ENCODE measurements at regions not wholly inside any gene's neighbourhood (a gene's known extent, or its start where the extent isn't known, plus 50 kb on each side); places are given as distances from the start of the nearest gene placed in this dataset.
"Not testable (repeated sequence)": the region's sequence is repeated elsewhere in the genome, so short reads cannot be mapped to it uniquely, and the experiment has no call there.

GRCh38 chr11:121983901-121984300, 132.1 kb downstream of the BLID start:
- BruUV-seq (replicated peaks): no TSS peak
- peaks cover 19% of the 10 kb centered on the region for H3K27me3 Mint-ChIP-seq (ENCODE audit: unreplicated experiment)
- intact Hi-C loops (cut with micrococcal nuclease; ENCODE audit: unreplicated experiment): no loop called here
- DNase-seq: no peak
- peaks cover 6% of the 10 kb centered on the region for H3K9me3 Mint-ChIP-seq (ENCODE audit: low read depth, unreplicated experiment)
- CTCF ChIA-PET: interaction anchor here (0.7 kb wide), 1 partner anchor 938 kb away, joined by 3 read pairs; no protein-coding TSS in a partner anchor
- no peaks in the 10 kb centered on the region for H3K4me1 Mint-ChIP-seq (ENCODE audit: low read depth, unreplicated experiment)
- H3K27ac Mint-ChIP-seq (ENCODE audit: unreplicated experiment): no peak overlapping the region
- H3K36me3 Mint-ChIP-seq (ENCODE audit: insufficient read depth, unreplicated experiment): no peaks in the 10 kb centered on the region
- no peak overlapping the region for H3K4me3 Mint-ChIP-seq (ENCODE audit: low read depth, unreplicated experiment)
- TF ChIP-seq CTCF (IDR thresholded peaks at IDR 0.05; ENCODE audit: unreplicated experiment): no peak

DNA sequence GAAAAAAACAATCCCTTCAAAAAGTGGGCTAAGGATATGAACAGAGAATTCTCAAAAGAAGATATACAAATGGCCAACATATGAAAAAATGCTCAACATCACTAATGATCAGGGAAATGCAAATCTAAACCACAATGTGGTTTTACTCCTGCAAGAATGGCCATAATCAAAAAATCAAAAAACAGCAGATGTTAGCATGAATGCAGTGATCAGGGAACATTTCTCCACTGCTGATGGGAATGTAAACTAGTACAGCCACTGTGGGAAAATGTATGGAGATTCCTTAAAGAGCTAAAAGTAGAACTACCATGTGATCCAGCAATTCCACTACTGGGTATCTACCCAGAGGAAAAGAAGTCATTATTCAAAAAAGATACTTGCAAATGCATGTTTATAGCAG, 138.1 kb downstream of the BLID start:
- H3K36me3 Mint-ChIP-seq (ENCODE audit: insufficient read depth, unreplicated experiment); H3K4me1 Mint-ChIP-seq (ENCODE audit: low read depth, unreplicated experiment); DNase-seq; H3K9me3 Mint-ChIP-seq (ENCODE audit: low read depth, unreplicated experiment); H3K27ac Mint-ChIP-seq (ENCODE audit: unreplicated experiment); intact Hi-C loops (cut with micrococcal nuclease; ENCODE audit: unreplicated experiment); BruUV-seq (replicated peaks); CTCF ChIA-PET; H3K27me3 Mint-ChIP-seq (ENCODE audit: unreplicated experiment); H3K4me3 Mint-ChIP-seq (ENCODE audit: low read depth, unreplicated experiment): not testable (repeated sequence)

DNA sequence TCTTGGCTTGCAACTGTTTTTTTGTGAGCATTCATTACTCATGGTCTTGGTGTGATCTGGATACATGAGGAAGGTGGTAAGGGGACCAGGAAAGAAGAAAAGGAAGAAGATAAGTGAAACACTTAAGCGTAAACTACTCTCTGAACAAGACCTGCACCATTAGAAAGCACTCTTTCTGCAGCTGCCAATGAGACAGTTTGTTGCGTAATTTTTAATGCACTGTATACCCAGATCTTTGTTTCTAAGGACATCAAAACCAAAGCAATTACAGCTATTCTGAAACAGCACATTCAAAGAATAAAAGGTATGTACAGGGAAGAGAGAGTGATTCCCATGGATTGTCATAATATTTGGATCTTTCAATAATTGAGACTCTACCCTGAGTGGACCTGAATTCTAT, 147.4 kb downstream of the BLID start:
- CTCF ChIA-PET: no interaction called here
- H3K4me3 Mint-ChIP-seq (ENCODE audit: low read depth, unreplicated experiment): no peak overlapping the region
- H3K9me3 Mint-ChIP-seq (ENCODE audit: low read depth, unreplicated experiment): peaks cover 4% of the 10 kb centered on the region
- no TSS peak for BruUV-seq (replicated peaks)
- H3K4me1 Mint-ChIP-seq (ENCODE audit: low read depth, unreplicated experiment): no peaks in the 10 kb centered on the region
- intact Hi-C loops (cut with micrococcal nuclease; ENCODE audit: unreplicated experiment): loop anchor here (10.0 kb wide), 1 partner anchor 314 kb away; no protein-coding TSS in a partner anchor
- TF ChIP-seq CTCF (IDR thresholded peaks at IDR 0.05; ENCODE audit: unreplicated experiment): no peak
- no peaks in the 10 kb centered on the region for H3K27me3 Mint-ChIP-seq (ENCODE audit: unreplicated experiment)
- no peaks in the 10 kb centered on the region for H3K36me3 Mint-ChIP-seq (ENCODE audit: insufficient read depth, unreplicated experiment)
- DNase-seq: no peak
- no peak overlapping the region for H3K27ac Mint-ChIP-seq (ENCODE audit: unreplicated experiment)

- no peak for DNase-seq
- H3K36me3 Mint-ChIP-seq (ENCODE audit: insufficient read depth, unreplicated experiment): no peaks in the 10 kb centered on the region
- intact Hi-C loops (cut with micrococcal nuclease; ENCODE audit: unreplicated experiment): loop anchor here (10.0 kb wide), 1 partner anchor 312 kb away; no protein-coding TSS in a partner anchor
- H3K27me3 Mint-ChIP-seq (ENCODE audit: unreplicated experiment): peaks cover 5% of the 10 kb centered on the region
- BruUV-seq (replicated peaks): no TSS peak
- H3K4me1 Mint-ChIP-seq (ENCODE audit: low read depth, unreplicated experiment): no peaks in the 10 kb centered on the region
- no peaks in the 10 kb centered on the region for H3K9me3 Mint-ChIP-seq (ENCODE audit: low read depth, unreplicated experiment)
- no peak overlapping the region for H3K4me3 Mint-ChIP-seq (ENCODE audit: low read depth, unreplicated experiment)
- no peak overlapping the region for H3K27ac Mint-ChIP-seq (ENCODE audit: unreplicated experiment)
- no peak for TF ChIP-seq CTCF (IDR thresholded peaks at IDR 0.05; ENCODE audit: unreplicated experiment)
- CTCF ChIA-PET: no interaction called here
Measured at GRCh38 chr11:121967131-121967704, 148.8 kb downstream of the BLID start.

GRCh38 chr11:121965330-121965729, 150.7 kb downstream of the BLID start:
- Mint-ChIP-seq H3K36me3 (ENCODE audit: insufficient read depth, unreplicated experiment) (no peaks in the 10 kb centered on the region), H3K4me3 (ENCODE audit: low read depth, unreplicated experiment) (no peak overlapping the region), H3K27me3 (ENCODE audit: unreplicated experiment) (peaks cover 9% of the 10 kb centered on the region), H3K9me3 (ENCODE audit: low read depth, unreplicated experiment) (no peaks in the 10 kb centered on the region), H3K4me1 (ENCODE audit: low read depth, unreplicated experiment) (no peaks in the 10 kb centered on the region), H3K27ac (ENCODE audit: unreplicated experiment) (no peak overlapping the region)
- CTCF ChIA-PET: no interaction called here
- BruUV-seq (replicated peaks): no TSS peak
- intact Hi-C loops (cut with micrococcal nuclease; ENCODE audit: unreplicated experiment): loop anchor here (10.0 kb wide), 1 partner anchor 311 kb away; no protein-coding TSS in a partner anchor
- no peak for TF ChIP-seq CTCF (IDR thresholded peaks at IDR 0.05; ENCODE audit: unreplicated experiment)
- no peak for DNase-seq

Measured in Calu3 (cell line).